COR-L47 (cell line): ENCODE measurements at regions not wholly inside any gene's neighbourhood (a gene's known extent, or its start where the extent isn't known, plus 50 kb on each side); places are given as distances from the start of the nearest gene placed in this dataset.
A peak's percentile ranks its signal among the peaks of the same experiment; 100 is the strongest.

Experiments
- DNase-seq: peaks from one replicate; lab custom pipeline; 2025; lab: John Stamatoyannopoulos, UW

- DNase-seq = no peak
Observed at GRCh38 chr14:87879389-87879788, 113.6 kb downstream of the GALC start.

- DNase-seq = no peak
Observed at GRCh38 chr14:87878959-87879358, 114.0 kb downstream of the GALC start.

GRCh38 chr14:87877877-87878276 lies 115.1 kb downstream of the GALC start:
- DNase-seq = no peak

GRCh38 chr14:87874676-87875075 lies 118.3 kb downstream of the GALC start:
- no peak for DNase-seq

GRCh38 chr14:87873741-87874140 lies 119.2 kb downstream of the GALC start:
- no peak for DNase-seq

- DNase-seq = no peak
Observed at GRCh38 chr14:87869619-87870583, 123.1 kb downstream of the GALC start.

GRCh38 chr14:87868920-87869319 lies 124.1 kb downstream of the GALC start:
- no peak for DNase-seq

GRCh38 chr14:87866116-87866515 lies 126.9 kb downstream of the GALC start:
- no peak for DNase-seq

GRCh38 chr14:87864356-87865270 lies 128.4 kb downstream of the GALC start:
- DNase-seq = peak; percentile 56

GRCh38 chr14:87863047-87863446 lies 129.9 kb downstream of the GALC start:
- no peak for DNase-seq

- no peak for DNase-seq
Observed at GRCh38 chr14:87852107-87852506, 140.9 kb downstream of the GALC start.

- no peak for DNase-seq
Observed at GRCh38 chr14:87851190-87851589, 141.8 kb downstream of the GALC start.

GRCh38 chr14:87847216-87847755 lies 145.7 kb downstream of the GALC start:
- no peak for DNase-seq

- no peak for DNase-seq
Observed at GRCh38 chr14:87840906-87841305, 152.1 kb downstream of the GALC start.

GRCh38 chr14:87838931-87839330 lies 154.1 kb downstream of the GALC start:
- DNase-seq = no peak

GRCh38 chr14:87837296-87837695 lies 155.7 kb downstream of the GALC start:
- DNase-seq = no peak

GRCh38 chr14:87834594-87834993 lies 158.4 kb downstream of the GALC start:
- DNase-seq = no peak

GRCh38 chr14:87833026-87833425 lies 160.0 kb downstream of the GALC start:
- DNase-seq = no peak

- DNase-seq = no peak
Observed at GRCh38 chr14:87830443-87831096, 162.4 kb downstream of the GALC start.

GRCh38 chr14:87829543-87829942 lies 163.4 kb downstream of the GALC start:
- DNase-seq = no peak

GRCh38 chr14:87824266-87824665 lies 168.7 kb downstream of the GALC start:
- DNase-seq = no peak

GRCh38 chr14:87816416-87816815 lies 176.6 kb downstream of the GALC start:
- DNase-seq = no peak
